ENCODE measurements at regions not wholly inside any gene's neighbourhood (a gene's known extent, or its start where the extent isn't known, plus 50 kb on each side); places are given as distances from the start of the nearest gene placed in this dataset.

DNA sequence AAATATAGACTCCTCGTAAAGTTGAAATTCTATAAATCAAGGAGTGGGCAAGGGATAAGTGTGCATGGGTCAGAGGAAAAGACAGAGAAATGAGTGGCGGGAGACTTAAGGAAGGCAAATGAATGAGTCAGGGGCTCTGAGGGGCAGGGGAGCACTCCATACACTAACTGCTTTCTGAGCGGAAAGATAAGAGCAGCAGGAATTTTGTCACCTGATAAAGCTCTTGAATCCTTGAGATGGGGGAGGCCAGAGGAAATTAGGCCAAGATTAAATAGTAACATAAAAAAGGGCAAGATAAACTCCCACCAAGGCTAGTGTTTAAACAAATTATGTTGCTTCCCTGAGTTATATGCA is 191.0 kb upstream of the S1PR3 start:
- BruUV-seq (replicated peaks), result no TSS peak
- Histone ChIP-seq H3K27ac (ENCODE audit: insufficient read depth, low read depth, low read length) (no peak overlapping the region), H3K27me3 (ENCODE audit: control insufficient read depth in 2 of 2, insufficient read depth in 2 of 2, low read length in 2 of 2) (no peaks in the 10 kb centered on the region), H2AFZ (ENCODE audit: low read depth, low read length) (peak overlapping the region; percentile 31), H3K9ac (replicated peaks; ENCODE audit: extremely low read depth, insufficient read depth, low read length) (no peak overlapping the region), H3K4me1 (ENCODE audit: control insufficient read depth, extremely low read depth, insufficient read depth, low read length) (peaks cover 25% of the 10 kb centered on the region), H3K9me1 (replicated peaks; ENCODE audit: control insufficient read depth, extremely low read depth, insufficient read depth, low read length) (no peaks in the 10 kb centered on the region), H3K36me3 (ENCODE audit: control insufficient read depth in 2 of 2, extremely low read depth in 1 of 2, insufficient read depth in 2 of 2, low read length in 2 of 2) (no peaks in the 10 kb centered on the region), H3K4me3 (replicated peaks in 1 of 3; ENCODE audit: insufficient read depth in 1 of 3, low read depth in 1 of 3, low read length in 3 of 3) (no peak overlapping the region), H3K4me2 (ENCODE audit: insufficient read depth, low read length) (peak overlapping the region; percentile 56), H4K20me1 (replicated peaks; ENCODE audit: control insufficient read depth, extremely low read depth, insufficient read depth, low read length) (no peaks in the 10 kb centered on the region), H3K9me3 (replicated peaks; ENCODE audit: control insufficient read depth, insufficient read depth, low read length) (no peaks in the 10 kb centered on the region), H3K79me2 (ENCODE audit: control insufficient read depth, insufficient read depth, low read length) (no peaks in the 10 kb centered on the region)
- CTCF ChIA-PET, result interaction anchor here (1.0 to 1.9 kb wide), 4 partner anchors 9 to 201 kb away, joined by 3 to 8 read pairs (median 4); no protein-coding TSS in a partner anchor
- intact Hi-C loops (cut with micrococcal nuclease), result no loop called here
- POLR2A ChIA-PET, result no interaction called here
- FAIRE-seq (peak; percentile 33), DNase-seq (ENCODE audit: low read depth, low spot score) (peak; percentile 69)
- dilution Hi-C loops (cut with MboI; ENCODE audit: extremely low pct_ligation_motif_present, low sequenced_read_pairs), result no loop called here
- TF ChIP-seq POLR2A (IDR thresholded peaks at IDR 0.05; ENCODE audit: low read depth, low read length) (no peak), MYC (IDR thresholded peaks at IDR 0.05; ENCODE audit: low read depth, low read length) (no peak), GATA2 (IDR thresholded peaks at IDR 0.05; ENCODE audit: insufficient read depth, insufficient read length, low read depth, low read length) (peak; percentile 94), EZH2 (IDR thresholded peaks at IDR 0.05; ENCODE audit: borderline replicate concordance, low read depth, low read length, severe bottlenecking) (no peak), POLR2AphosphoS5 (IDR thresholded peaks at IDR 0.05; ENCODE audit: insufficient read depth, low read depth, low read length) (peak; percentile 19), FOS (IDR thresholded peaks at IDR 0.05; ENCODE audit: borderline replicate concordance, insufficient read depth, low read length) (peak; percentile 21), JUN (IDR thresholded peaks at IDR 0.05; ENCODE audit: borderline replicate concordance, insufficient read depth, insufficient read length, low read depth) (no peak)
- TF ChIP-seq, protein P1, sequence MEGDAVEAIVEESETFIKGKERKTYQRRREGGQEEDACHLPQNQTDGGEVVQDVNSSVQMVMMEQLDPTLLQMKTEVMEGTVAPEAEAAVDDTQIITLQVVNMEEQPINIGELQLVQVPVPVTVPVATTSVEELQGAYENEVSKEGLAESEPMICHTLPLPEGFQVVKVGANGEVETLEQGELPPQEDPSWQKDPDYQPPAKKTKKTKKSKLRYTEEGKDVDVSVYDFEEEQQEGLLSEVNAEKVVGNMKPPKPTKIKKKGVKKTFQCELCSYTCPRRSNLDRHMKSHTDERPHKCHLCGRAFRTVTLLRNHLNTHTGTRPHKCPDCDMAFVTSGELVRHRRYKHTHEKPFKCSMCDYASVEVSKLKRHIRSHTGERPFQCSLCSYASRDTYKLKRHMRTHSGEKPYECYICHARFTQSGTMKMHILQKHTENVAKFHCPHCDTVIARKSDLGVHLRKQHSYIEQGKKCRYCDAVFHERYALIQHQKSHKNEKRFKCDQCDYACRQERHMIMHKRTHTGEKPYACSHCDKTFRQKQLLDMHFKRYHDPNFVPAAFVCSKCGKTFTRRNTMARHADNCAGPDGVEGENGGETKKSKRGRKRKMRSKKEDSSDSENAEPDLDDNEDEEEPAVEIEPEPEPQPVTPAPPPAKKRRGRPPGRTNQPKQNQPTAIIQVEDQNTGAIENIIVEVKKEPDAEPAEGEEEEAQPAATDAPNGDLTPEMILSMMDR (IDR thresholded peaks at IDR 0.05; ENCODE audit: extremely low read depth in 1 of 2, insufficient read depth in 1 of 2, low read depth in 1 of 2, low read length in 2 of 2), result no peak
- TF ChIP-seq, protein P2, sequence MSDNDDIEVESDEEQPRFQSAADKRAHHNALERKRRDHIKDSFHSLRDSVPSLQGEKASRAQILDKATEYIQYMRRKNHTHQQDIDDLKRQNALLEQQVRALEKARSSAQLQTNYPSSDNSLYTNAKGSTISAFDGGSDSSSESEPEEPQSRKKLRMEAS (IDR thresholded peaks at IDR 0.05; ENCODE audit: insufficient read depth, insufficient read length), result no peak

Data from endothelial cell of umbilical vein (primary cell).